ENCODE measurements at regions not wholly inside any gene's neighbourhood (a gene's known extent, or its start where the extent isn't known, plus 50 kb on each side); places are given as distances from the start of the nearest gene placed in this dataset.

DNA sequence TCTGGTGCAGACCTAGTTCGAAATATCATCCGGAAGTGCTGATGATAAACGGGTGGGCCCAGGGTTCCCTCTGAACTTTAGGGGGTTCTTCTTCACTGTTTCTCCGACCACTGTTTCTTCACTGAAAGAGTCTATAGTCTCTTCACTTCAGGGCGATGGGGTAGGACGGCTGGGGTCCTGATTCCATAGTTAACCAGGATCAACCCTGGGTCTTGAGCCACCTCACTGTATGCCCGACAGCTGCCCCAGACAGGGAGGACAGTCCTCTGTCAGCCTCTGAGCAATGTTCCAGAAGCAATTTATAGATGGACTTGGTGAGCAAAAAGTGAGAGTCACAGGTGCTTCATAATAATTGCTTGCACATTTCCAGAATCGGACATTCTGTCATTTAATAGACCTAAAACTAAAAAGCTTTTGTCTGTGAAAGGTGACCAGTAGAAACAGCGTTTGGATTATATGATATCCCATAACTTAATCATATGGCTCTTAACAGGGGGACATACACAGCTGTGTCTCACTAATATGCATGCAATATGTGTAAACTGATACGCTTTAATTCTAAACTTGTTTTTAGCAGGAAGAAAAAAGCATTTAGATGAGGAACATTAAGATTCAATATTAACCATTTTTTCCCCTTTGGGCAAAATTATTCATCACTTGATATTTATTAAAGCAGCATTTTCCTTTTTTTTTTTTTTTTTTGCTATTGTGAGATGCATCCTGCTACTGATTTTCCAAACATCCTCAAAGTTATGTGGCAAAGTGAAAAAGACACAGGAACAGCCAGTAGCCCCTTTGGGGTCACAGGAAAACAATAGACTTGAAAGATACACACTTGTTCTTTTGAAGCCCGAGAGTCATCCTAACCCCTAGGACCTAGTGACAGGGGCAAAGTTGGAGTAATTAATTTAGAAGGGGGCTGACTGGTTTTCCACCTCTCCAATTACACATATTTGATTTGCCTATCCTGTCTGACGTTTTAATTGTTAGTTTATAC, 277.0 kb downstream of the ZNF536 start:
- Histone ChIP-seq H3K4me3 (no peak overlapping the region), H3K4me1 (no peaks in the 10 kb centered on the region), H3K9me3 (no peaks in the 10 kb centered on the region), H3K27ac (no peak overlapping the region), H3K36me3 (no peaks in the 10 kb centered on the region), H3K27me3 (no peaks in the 10 kb centered on the region)
- intact Hi-C loops (cut with DNase I): loop anchor here (10.0 kb wide), 1 partner anchor 424 kb away; no protein-coding TSS in a partner anchor
- DNase-seq (ENCODE audit: low spot score in 2 of 2): peak in 1 of 2 donors; percentile 21
- TF ChIP-seq, protein P1, sequence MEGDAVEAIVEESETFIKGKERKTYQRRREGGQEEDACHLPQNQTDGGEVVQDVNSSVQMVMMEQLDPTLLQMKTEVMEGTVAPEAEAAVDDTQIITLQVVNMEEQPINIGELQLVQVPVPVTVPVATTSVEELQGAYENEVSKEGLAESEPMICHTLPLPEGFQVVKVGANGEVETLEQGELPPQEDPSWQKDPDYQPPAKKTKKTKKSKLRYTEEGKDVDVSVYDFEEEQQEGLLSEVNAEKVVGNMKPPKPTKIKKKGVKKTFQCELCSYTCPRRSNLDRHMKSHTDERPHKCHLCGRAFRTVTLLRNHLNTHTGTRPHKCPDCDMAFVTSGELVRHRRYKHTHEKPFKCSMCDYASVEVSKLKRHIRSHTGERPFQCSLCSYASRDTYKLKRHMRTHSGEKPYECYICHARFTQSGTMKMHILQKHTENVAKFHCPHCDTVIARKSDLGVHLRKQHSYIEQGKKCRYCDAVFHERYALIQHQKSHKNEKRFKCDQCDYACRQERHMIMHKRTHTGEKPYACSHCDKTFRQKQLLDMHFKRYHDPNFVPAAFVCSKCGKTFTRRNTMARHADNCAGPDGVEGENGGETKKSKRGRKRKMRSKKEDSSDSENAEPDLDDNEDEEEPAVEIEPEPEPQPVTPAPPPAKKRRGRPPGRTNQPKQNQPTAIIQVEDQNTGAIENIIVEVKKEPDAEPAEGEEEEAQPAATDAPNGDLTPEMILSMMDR (IDR thresholded peaks at IDR 0.05): no peak

DNA sequence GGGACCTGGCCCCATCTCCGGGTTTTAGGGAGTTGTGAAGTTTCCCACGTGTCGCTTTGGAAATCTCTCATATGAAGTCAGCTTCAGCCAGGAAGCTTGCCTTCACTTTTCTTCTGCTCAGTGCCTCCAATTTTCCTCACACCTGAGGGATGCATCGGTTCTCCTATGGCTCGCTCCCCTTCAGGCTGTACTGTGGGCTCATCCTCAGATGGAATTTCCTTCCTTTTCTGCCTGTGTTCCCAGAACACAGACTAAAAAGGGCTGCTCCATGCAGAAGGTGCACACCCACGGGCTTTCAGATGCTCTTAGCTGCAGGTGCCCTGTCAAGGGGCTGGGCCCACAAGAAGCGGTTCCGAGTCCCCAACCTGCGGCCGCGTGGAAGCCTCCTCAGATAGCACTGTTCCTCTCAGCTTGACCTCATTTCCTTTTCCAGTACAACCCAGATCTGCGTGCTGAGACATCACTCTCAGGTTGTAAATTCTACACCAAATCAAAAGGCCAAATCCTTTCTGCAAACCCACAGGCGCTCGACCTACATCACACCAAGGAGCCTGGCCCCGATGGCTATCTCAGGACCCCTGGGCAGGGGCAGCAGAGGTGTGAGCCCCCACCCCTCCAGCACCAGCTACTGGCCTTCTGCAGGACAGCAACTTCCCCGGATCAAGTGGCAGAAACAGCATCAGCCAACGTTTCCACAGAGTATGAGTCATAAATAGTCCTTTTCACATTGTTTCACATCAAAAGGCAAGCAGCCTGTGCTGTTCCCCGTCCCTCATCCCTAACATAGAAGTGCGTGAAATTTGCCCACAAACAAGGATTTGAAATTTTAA, 275.9 kb downstream of the ZNF536 start:
- H3K9me3 ChIP-seq: no peaks in the 10 kb centered on the region
- H3K27me3 ChIP-seq: no peaks in the 10 kb centered on the region
- peak in 1 of 2 donors; percentile 24 for DNase-seq (ENCODE audit: low spot score in 2 of 2)
- no peaks in the 10 kb centered on the region for H3K4me1 ChIP-seq
- H3K27ac ChIP-seq: no peak overlapping the region
- TF ChIP-seq, protein P1 (IDR thresholded peaks at IDR 0.05): no peak
- intact Hi-C loops (cut with DNase I): loop anchor here (10.0 kb wide), 1 partner anchor 423 kb away; no protein-coding TSS in a partner anchor
- no peaks in the 10 kb centered on the region for H3K36me3 ChIP-seq
- no peak overlapping the region for H3K4me3 ChIP-seq

DNA sequence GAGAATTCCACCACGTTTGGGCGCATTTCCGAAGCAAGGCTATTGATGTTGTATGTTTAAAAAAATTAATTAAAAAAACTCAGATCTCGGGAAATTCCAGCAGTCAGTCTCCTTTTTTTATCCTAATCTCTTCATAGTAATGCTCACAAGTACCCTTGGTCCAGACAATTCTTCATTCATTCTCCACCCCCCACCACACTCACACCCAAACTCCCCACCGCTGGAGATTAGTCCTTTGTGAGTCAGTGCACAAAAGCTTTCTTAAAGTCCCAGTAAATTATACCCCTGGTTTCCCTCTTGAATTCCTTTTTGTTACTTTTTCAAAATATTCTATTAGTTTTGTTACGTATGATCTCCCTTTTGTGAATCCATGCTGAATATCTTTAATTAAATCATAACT, 274.6 kb downstream of the ZNF536 start:
- no peaks in the 10 kb centered on the region for H3K9me3 ChIP-seq
- DNase-seq (ENCODE audit: low spot score in 2 of 2): no peak
- intact Hi-C loops (cut with DNase I): loop anchor here (10.0 kb wide), 1 partner anchor 422 kb away; no protein-coding TSS in a partner anchor
- no peaks in the 10 kb centered on the region for H3K36me3 ChIP-seq
- H3K27ac ChIP-seq: no peak overlapping the region
- H3K4me3 ChIP-seq: no peak overlapping the region
- TF ChIP-seq, protein P1 (IDR thresholded peaks at IDR 0.05): no peak
- H3K27me3 ChIP-seq: no peaks in the 10 kb centered on the region
- no peaks in the 10 kb centered on the region for H3K4me1 ChIP-seq

DNA sequence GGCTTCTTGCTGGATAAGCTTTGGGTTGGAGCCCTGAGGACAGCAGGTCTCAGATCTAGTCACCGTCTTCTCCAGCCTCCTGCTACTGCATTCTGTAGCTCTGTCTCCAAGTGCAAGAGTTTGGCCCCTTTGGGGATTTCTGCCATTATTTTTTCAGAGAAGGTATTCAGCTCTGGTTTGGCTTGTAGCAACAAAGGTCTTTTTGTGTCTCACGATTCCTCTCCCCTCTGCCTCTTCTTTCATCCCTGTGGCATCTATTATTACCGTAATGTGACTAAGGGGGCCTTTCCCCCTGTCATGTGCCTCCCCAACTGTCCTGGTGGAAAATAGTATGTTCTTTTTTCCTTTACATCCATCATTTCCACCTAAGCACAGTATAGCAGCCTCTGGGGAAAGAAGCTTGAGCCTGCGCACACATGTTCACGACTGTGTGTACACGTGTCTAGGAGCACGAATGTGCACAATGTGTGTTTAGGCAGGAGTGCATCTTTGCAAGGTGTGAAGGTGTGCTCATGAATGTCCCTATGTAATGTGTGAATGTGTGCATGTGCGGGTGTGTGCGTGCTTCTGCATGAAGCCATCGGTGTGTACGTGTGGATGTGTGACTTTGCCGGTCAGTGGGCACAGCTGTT, 273.9 kb downstream of the ZNF536 start:
- Histone ChIP-seq H3K27me3 (no peaks in the 10 kb centered on the region), H3K36me3 (no peaks in the 10 kb centered on the region), H3K27ac (no peak overlapping the region), H3K4me1 (no peaks in the 10 kb centered on the region), H3K4me3 (no peak overlapping the region), H3K9me3 (no peaks in the 10 kb centered on the region)
- peak in 1 of 2 donors; percentile 0 for DNase-seq (ENCODE audit: low spot score in 2 of 2)
- intact Hi-C loops (cut with DNase I): loop anchor here (10.0 kb wide), 1 partner anchor 421 kb away; no protein-coding TSS in a partner anchor
- TF ChIP-seq, protein P1 (IDR thresholded peaks at IDR 0.05): no peak

Measured in ascending aorta (tissue), 2 donors.